ENCODE measurements at regions not wholly inside any gene's neighbourhood (a gene's known extent, or its start where the extent isn't known, plus 50 kb on each side); places are given as distances from the start of the nearest gene placed in this dataset.

DNA sequence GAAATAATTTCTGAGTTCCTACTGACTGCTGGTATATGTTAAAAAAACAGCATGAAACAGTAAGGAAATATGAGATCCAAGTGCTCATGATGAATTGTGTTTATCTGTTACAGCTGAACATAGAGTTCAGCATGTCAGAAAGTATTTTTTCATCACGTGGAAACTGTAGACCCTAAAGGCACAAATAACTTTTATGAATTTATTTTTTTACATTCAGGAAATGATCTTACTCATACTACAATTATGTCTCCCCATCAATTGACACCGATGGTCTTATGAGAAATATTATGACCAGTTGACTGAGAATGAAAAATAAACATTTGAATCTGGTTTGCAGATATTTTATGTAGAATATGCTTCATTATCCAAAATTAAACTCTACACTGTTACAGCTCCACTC lies 283.1 kb upstream of the SPANXN4 start:
- no peak overlapping the region for H3K27ac ChIP-seq (ENCODE audit: low read depth, low read length)
- TF ChIP-seq, protein P1, sequence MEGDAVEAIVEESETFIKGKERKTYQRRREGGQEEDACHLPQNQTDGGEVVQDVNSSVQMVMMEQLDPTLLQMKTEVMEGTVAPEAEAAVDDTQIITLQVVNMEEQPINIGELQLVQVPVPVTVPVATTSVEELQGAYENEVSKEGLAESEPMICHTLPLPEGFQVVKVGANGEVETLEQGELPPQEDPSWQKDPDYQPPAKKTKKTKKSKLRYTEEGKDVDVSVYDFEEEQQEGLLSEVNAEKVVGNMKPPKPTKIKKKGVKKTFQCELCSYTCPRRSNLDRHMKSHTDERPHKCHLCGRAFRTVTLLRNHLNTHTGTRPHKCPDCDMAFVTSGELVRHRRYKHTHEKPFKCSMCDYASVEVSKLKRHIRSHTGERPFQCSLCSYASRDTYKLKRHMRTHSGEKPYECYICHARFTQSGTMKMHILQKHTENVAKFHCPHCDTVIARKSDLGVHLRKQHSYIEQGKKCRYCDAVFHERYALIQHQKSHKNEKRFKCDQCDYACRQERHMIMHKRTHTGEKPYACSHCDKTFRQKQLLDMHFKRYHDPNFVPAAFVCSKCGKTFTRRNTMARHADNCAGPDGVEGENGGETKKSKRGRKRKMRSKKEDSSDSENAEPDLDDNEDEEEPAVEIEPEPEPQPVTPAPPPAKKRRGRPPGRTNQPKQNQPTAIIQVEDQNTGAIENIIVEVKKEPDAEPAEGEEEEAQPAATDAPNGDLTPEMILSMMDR (conservative IDR thresholded peaks at IDR 0.05) = no peak
- Mint-ChIP-seq H3K27ac (no peak overlapping the region), H3K36me3 (ENCODE audit: low read depth) (no peaks in the 10 kb centered on the region), H3K9me3 (peaks cover 64% of the 10 kb centered on the region), H3K27me3 (ENCODE audit: insufficient read depth) (no peaks in the 10 kb centered on the region), H3K4me1 (no peaks in the 10 kb centered on the region), H3K4me3 (no peak overlapping the region)
- H3K36me3 ChIP-seq (ENCODE audit: control insufficient read depth, insufficient read depth, low read length) = no peaks in the 10 kb centered on the region
- H3K9ac ChIP-seq (ENCODE audit: extremely low read depth, low read length, poor library complexity, severe bottlenecking) = no peak overlapping the region
- H3K27me3 ChIP-seq (ENCODE audit: control insufficient read depth, insufficient read depth, low read length, poor library complexity, severe bottlenecking) = no peaks in the 10 kb centered on the region
- DNase-seq = no peak
- no CpG with 5 or more reads among the region's 2 CpGs for WGBS, 2 experiments (ENCODE audit: insufficient coverage in 1 of 2, insufficient read length in 1 of 2)
- no peak overlapping the region for H3K4me3 ChIP-seq (ENCODE audit: low read length)
- H3K4me1 ChIP-seq (ENCODE audit: control insufficient read depth, insufficient read depth, low read length) = no peaks in the 10 kb centered on the region
- H3K9me3 ChIP-seq (ENCODE audit: control insufficient read depth, low read length) = no peaks in the 10 kb centered on the region

DNA sequence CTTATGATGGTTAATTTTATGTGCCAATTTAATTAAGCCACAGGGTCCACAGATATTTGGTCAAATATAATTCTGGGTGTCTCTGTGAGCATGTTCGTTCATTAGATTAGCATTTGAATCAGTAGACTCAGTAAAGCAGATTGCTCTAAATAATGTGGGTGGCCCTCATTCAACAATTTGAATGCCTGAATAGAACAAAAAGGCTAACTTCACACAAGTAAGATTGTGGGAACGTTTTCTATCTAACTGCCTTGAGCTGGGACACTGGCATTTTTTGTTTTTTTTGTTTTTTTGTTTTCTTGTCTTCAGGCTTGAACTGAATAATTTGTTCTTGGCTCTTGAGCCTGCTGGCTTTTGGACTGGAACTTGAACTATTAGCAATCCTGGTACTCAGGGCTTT lies 292.4 kb upstream of the SPANXN4 start:
- Mint-ChIP-seq H3K9me3 (peaks cover 39% of the 10 kb centered on the region), H3K27ac (no peak overlapping the region), H3K4me1 (no peaks in the 10 kb centered on the region), H3K36me3 (ENCODE audit: low read depth) (no peaks in the 10 kb centered on the region), H3K27me3 (ENCODE audit: insufficient read depth) (no peaks in the 10 kb centered on the region), H3K4me3 (no peak overlapping the region)
- Histone ChIP-seq H3K4me3 (ENCODE audit: low read length) (no peak overlapping the region), H3K27me3 (ENCODE audit: control insufficient read depth, insufficient read depth, low read length, poor library complexity, severe bottlenecking) (no peaks in the 10 kb centered on the region), H3K27ac (ENCODE audit: low read depth, low read length) (no peak overlapping the region), H3K36me3 (ENCODE audit: control insufficient read depth, insufficient read depth, low read length) (no peaks in the 10 kb centered on the region), H3K4me1 (ENCODE audit: control insufficient read depth, insufficient read depth, low read length) (no peaks in the 10 kb centered on the region), H3K9me3 (ENCODE audit: control insufficient read depth, low read length) (no peaks in the 10 kb centered on the region), H3K9ac (ENCODE audit: extremely low read depth, low read length, poor library complexity, severe bottlenecking) (no peak overlapping the region)
- TF ChIP-seq, protein P1 (conservative IDR thresholded peaks at IDR 0.05) = no peak
- DNase-seq = no peak
- WGBS, 2 experiments (ENCODE audit: insufficient coverage in 1 of 2, insufficient read length in 1 of 2) = 64% methylated on average over 2 of the region's 2 CpGs; no CpG with 5 or more reads in 1 of the 2 experiments

DNA sequence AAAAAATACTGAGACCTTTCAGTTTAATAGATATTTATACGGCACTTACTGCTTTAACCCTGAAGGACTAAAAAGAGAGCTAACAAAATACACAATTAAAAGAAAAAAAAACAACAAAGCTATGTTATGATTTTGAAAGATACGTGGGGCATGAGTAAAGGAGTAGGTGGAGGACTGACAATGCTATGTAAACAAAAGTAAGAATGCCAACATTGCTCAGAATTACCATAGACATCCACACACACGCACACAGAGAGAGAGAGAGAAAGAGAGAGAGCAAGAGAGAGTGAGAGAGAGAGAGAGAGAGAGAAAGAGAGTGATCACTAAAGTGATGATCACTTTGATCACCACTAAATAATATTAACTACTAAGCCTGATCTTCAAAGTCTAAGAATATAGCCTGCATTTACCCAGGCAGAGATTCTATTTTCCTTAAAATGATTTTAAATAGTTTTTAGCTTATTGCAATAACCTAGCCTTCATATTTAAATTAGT lies 313.9 kb upstream of the SPANXN4 start:
- TF ChIP-seq, protein P1 (conservative IDR thresholded peaks at IDR 0.05) = no peak
- Histone ChIP-seq H3K27ac (ENCODE audit: low read depth, low read length) (no peak overlapping the region), H3K4me1 (ENCODE audit: control insufficient read depth, insufficient read depth, low read length) (no peaks in the 10 kb centered on the region), H3K9me3 (ENCODE audit: control insufficient read depth, low read length) (no peaks in the 10 kb centered on the region), H3K4me3 (ENCODE audit: low read length) (no peak overlapping the region), H3K9ac (ENCODE audit: extremely low read depth, low read length, poor library complexity, severe bottlenecking) (no peak overlapping the region), H3K27me3 (ENCODE audit: control insufficient read depth, insufficient read depth, low read length, poor library complexity, severe bottlenecking) (no peaks in the 10 kb centered on the region), H3K36me3 (ENCODE audit: control insufficient read depth, insufficient read depth, low read length) (no peaks in the 10 kb centered on the region)
- H3K27ac Mint-ChIP-seq = no peak overlapping the region
- no peak overlapping the region for H3K4me3 Mint-ChIP-seq
- peaks cover 34% of the 10 kb centered on the region for H3K9me3 Mint-ChIP-seq
- DNase-seq = no peak
- no peaks in the 10 kb centered on the region for H3K27me3 Mint-ChIP-seq (ENCODE audit: insufficient read depth)
- no CpG with 5 or more reads among the region's 3 CpGs for WGBS, 2 experiments (ENCODE audit: insufficient coverage in 1 of 2, insufficient read length in 1 of 2)
- H3K36me3 Mint-ChIP-seq (ENCODE audit: low read depth) = no peaks in the 10 kb centered on the region
- no peaks in the 10 kb centered on the region for H3K4me1 Mint-ChIP-seq
